SHP77 treated with DMSO at 0.1 percent for 48 hours (cell line): ENCODE measurements at regions not wholly inside any gene's neighbourhood (a gene's known extent, or its start where the extent isn't known, plus 50 kb on each side); places are given as distances from the start of the nearest gene placed in this dataset.
"Not testable (repeated sequence)": the region's sequence is repeated elsewhere in the genome, so short reads cannot be mapped to it uniquely, and the experiment has no call there.

Source experiments
- DNase-seq: peaks from one replicate; lab custom pipeline; 2025; lab: John Stamatoyannopoulos, UW

- no peak for DNase-seq
Measured at GRCh38 chr12:89882050-89882449, 173.4 kb upstream of the ATP2B1 start.

- no peak for DNase-seq
Measured at GRCh38 chr12:89880690-89881350, 172.2 kb upstream of the ATP2B1 start.

- DNase-seq: no peak
Measured at GRCh38 chr12:89879766-89880165, 171.1 kb upstream of the ATP2B1 start.

GRCh38 chr12:89878950-89879349, 170.3 kb upstream of the ATP2B1 start:
- DNase-seq: no peak

- no peak for DNase-seq
Measured at GRCh38 chr12:89878327-89878726, 169.7 kb upstream of the ATP2B1 start.

- no peak for DNase-seq
Measured at GRCh38 chr12:89877671-89878070, 169.0 kb upstream of the ATP2B1 start.

- no peak for DNase-seq
Measured at GRCh38 chr12:89877136-89877535, 168.5 kb upstream of the ATP2B1 start.

- DNase-seq: no peak
Measured at GRCh38 chr12:89875809-89876208, 167.2 kb upstream of the ATP2B1 start.

- DNase-seq: no peak
Measured at GRCh38 chr12:89875225-89875624, 166.6 kb upstream of the ATP2B1 start.

GRCh38 chr12:89874146-89874545, 165.5 kb upstream of the ATP2B1 start:
- DNase-seq: no peak

GRCh38 chr12:89873745-89874144, 165.1 kb upstream of the ATP2B1 start:
- DNase-seq: no peak

- no peak for DNase-seq
Measured at GRCh38 chr12:89872922-89873630, 164.4 kb upstream of the ATP2B1 start.

GRCh38 chr12:89870413-89871184, 162.0 kb upstream of the ATP2B1 start:
- DNase-seq: no peak

GRCh38 chr12:89867611-89868010, 159.0 kb upstream of the ATP2B1 start:
- DNase-seq: not testable (repeated sequence)

GRCh38 chr12:89864411-89864810, 155.8 kb upstream of the ATP2B1 start:
- DNase-seq: no peak

- no peak for DNase-seq
Measured at GRCh38 chr12:89863968-89864367, 155.3 kb upstream of the ATP2B1 start.

GRCh38 chr12:89863493-89863938, 154.9 kb upstream of the ATP2B1 start:
- DNase-seq: no peak

- no peak for DNase-seq
Measured at GRCh38 chr12:89862511-89863445, 154.1 kb upstream of the ATP2B1 start.

- DNase-seq: no peak
Measured at GRCh38 chr12:89861086-89861485, 152.4 kb upstream of the ATP2B1 start.

GRCh38 chr12:89859508-89860220, 151.0 kb upstream of the ATP2B1 start:
- DNase-seq: no peak

- no peak for DNase-seq
Measured at GRCh38 chr12:89858718-89859117, 150.1 kb upstream of the ATP2B1 start.
